Activated CD4-positive, alpha-beta T cell treated with anti-CD3 and anti-CD28 coated beads, Interleukin-2, amount 10 ng/mL, durations not matched to agents 24 days and 14 days (primary cell): ENCODE measurements at regions not wholly inside any gene's neighbourhood (a gene's known extent, or its start where the extent isn't known, plus 50 kb on each side); places are given as distances from the start of the nearest gene placed in this dataset.
"Not testable (repeated sequence)": the region's sequence is repeated elsewhere in the genome, so short reads cannot be mapped to it uniquely, and the experiment has no call there.

Experiments
- DNase-seq: peaks from one replicate; pipeline ENCODE4 v3.0.0; 2022
- H3K27ac Mint-ChIP-seq: one replicate; pipeline ENCODE4 v1.8.0; 2022; ENCODE audit warnings: mild to moderate bottlenecking, mixed read lengths
- H3K27me3 Mint-ChIP-seq: one replicate; pipeline ENCODE4 v1.8.0; 2022; ENCODE audit warnings: mixed read lengths
- H3K36me3 Mint-ChIP-seq: one replicate; pipeline ENCODE4 v1.8.0; 2022; ENCODE audit warnings: low read depth, mild to moderate bottlenecking, mixed read lengths
- H3K4me1 Mint-ChIP-seq: one replicate; pipeline ENCODE4 v1.8.0; 2021; ENCODE audit warnings: mixed read lengths
- H3K4me3 Mint-ChIP-seq: one replicate; pipeline ENCODE4 v1.8.0; 2022; ENCODE audit warnings: mild to moderate bottlenecking, moderate library complexity, mixed read lengths
- H3K9me3 Mint-ChIP-seq: one replicate; pipeline ENCODE4 v1.8.0; 2021; ENCODE audit warnings: mixed read lengths
- intact Hi-C: fragments of 100-400 bp; cut with micrococcal nuclease; formaldehyde crosslinking; loops from one replicate; pipeline ENCODE4 v1.15.1; 2023

DNA sequence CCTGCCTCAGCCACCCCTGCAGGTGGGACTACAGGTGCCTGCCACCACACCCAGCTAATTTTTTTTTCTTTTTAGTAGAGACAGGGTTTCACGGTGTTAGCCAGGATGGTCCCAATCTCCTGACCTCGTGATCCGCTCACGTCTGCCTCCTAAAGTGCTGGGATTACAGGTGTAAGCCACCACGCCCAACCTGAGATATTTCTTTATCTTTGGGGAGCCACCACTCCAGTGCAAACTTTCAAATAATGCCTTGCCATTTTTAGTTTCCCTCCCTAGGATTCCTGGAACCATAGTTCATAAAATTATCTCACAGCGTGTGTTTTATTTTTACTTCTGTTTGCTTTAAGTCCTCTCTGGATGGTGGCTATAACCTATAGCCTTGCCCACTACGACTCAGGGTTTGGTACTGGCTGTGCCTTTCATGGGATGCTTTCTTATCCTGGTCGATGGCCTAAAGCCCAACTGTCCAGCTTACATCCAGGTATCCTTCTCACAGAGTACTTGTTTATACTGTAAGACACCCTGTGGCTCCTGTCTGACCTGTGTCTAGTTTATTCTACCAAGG, 374.7 kb upstream of the NPAP1 start:
- H3K9me3 Mint-ChIP-seq, intact Hi-C loops, H3K27ac Mint-ChIP-seq, H3K4me1 Mint-ChIP-seq, DNase-seq, H3K4me3 Mint-ChIP-seq, H3K27me3 Mint-ChIP-seq, H3K36me3 Mint-ChIP-seq: not testable (repeated sequence)

- DNase-seq, H3K27me3 Mint-ChIP-seq, H3K36me3 Mint-ChIP-seq, H3K4me1 Mint-ChIP-seq, H3K27ac Mint-ChIP-seq, H3K9me3 Mint-ChIP-seq, H3K4me3 Mint-ChIP-seq, intact Hi-C loops: not testable (repeated sequence)
Observed at GRCh38 chr15:24301999-24302398, 373.6 kb upstream of the NPAP1 start.

DNA sequence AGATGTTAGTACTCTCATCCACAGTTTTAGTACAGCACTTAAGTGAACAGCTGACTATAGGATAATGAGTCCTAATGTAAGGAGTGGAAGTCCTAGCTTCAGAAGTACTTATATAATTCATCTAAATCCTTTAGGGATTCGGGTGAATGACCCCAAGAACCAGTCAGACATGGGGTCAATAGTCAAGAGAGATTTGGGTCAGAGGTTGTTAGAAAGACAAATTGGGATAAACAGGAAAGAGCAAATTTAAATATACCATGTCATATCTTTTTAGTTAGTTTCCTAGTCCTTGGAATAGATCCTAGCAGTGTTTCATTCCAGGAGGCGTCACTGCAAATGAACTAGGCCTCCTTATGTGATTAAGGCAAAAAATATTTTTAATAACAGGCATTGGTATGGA, 370.8 kb upstream of the NPAP1 start:
- H3K4me1 Mint-ChIP-seq, H3K36me3 Mint-ChIP-seq, H3K4me3 Mint-ChIP-seq, H3K27me3 Mint-ChIP-seq, H3K9me3 Mint-ChIP-seq, H3K27ac Mint-ChIP-seq, DNase-seq, intact Hi-C loops: not testable (repeated sequence)

- H3K36me3 Mint-ChIP-seq, DNase-seq, H3K27ac Mint-ChIP-seq, H3K4me3 Mint-ChIP-seq, H3K27me3 Mint-ChIP-seq, H3K4me1 Mint-ChIP-seq, intact Hi-C loops, H3K9me3 Mint-ChIP-seq: not testable (repeated sequence)
Observed at GRCh38 chr15:24305643-24306042, 369.9 kb upstream of the NPAP1 start.

DNA sequence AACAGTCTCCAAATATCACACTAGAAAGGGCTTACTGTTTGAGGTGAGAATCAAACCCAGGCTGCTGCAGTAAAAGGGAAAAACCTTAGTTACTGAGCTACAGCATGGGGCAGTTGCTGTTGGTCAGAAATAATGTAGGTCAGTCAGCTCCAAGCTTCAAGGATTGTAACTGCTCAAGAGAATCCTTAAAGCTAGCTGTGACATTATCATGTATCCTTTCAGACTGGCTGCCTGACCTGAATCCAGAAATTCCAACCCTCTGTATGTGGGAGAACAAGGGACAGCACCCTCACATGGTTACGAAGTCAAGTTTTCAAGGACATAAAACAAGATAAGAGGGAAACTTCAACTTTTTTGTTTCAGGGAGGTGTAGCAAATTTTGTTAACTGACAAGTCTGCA, 365.9 kb upstream of the NPAP1 start:
- H3K4me3 Mint-ChIP-seq, intact Hi-C loops, DNase-seq, H3K9me3 Mint-ChIP-seq, H3K27ac Mint-ChIP-seq, H3K4me1 Mint-ChIP-seq, H3K36me3 Mint-ChIP-seq, H3K27me3 Mint-ChIP-seq: not testable (repeated sequence)

DNA sequence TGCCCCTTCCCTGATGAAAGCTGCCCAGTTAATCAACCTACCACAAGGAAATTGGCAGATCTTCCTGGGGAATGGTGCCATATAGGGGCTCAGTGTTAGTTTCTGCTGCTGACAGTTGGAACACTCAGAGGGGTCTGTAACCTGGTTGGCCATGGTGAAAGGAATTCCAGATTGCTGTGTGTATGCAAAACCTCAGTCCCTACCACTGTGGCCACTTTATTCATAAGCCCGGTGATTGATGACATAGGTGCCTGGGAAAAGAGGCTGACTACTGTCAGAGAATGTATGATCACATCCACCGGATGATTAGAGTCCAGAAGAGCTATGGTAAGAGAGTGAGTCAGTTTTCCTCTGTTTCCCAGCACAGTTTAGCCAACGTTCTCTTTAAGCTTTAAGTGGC, 363.9 kb upstream of the NPAP1 start:
- H3K4me1 Mint-ChIP-seq, H3K36me3 Mint-ChIP-seq, intact Hi-C loops: not testable (repeated sequence)

DNA sequence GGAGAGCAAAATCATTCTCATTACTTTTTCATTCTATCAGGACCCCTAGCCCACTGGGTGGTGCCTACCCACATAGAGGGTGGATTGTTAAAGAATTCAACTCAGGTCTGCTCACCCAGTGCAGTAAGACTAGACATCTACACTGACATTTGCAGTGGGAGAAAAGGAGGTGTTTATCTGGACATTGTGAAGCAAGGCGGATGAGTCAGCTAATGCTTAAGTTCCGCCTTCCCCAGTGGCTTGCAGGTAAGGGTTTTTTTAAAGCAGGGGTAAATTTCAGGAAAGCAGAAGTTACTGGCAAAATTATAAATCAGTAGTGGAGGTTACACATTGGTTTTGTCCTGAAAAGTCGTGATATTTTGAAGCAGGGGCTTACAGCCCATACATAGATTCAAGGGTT, 359.2 kb upstream of the NPAP1 start:
- intact Hi-C loops, H3K27me3 Mint-ChIP-seq, H3K36me3 Mint-ChIP-seq, H3K9me3 Mint-ChIP-seq, H3K4me3 Mint-ChIP-seq, H3K27ac Mint-ChIP-seq, H3K4me1 Mint-ChIP-seq, DNase-seq: not testable (repeated sequence)

More for the DNA sequence above, 363.9 kb upstream of the NPAP1 start:
- not testable (repeated sequence) for H3K9me3 Mint-ChIP-seq, DNase-seq, H3K27me3 Mint-ChIP-seq, H3K27ac Mint-ChIP-seq, H3K4me3 Mint-ChIP-seq

GRCh38 chr15:24318981-24319380, 356.6 kb upstream of the NPAP1 start:
- Mint-ChIP-seq H3K27me3 (no peaks in the 10 kb centered on the region), H3K4me3 (no peak overlapping the region), H3K9me3 (no peaks in the 10 kb centered on the region), H3K4me1 (no peaks in the 10 kb centered on the region), H3K36me3 (no peaks in the 10 kb centered on the region), H3K27ac (no peak overlapping the region)
- intact Hi-C loops: no loop called here
- no peak for DNase-seq

DNA sequence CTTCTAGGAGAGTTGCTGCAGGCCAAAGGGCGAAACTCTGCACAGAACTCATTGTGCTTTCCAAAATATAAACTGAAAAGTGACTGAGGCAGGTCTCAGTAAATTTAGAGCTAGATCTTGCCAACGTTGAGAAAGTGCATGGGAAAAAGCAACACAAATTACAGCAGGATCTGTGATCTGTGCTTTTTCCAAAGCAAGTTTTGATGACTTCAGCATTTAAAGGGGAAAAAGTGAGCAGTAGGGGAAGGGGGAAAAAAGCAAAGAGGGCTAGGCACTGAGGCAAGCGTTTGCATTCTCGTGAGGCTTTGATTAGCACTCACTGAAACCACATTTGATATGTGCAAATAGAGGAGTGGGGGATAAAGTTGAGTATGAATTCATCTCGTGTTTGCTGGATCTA, 351.5 kb upstream of the NPAP1 start:
- H3K27me3 Mint-ChIP-seq, H3K9me3 Mint-ChIP-seq, H3K27ac Mint-ChIP-seq, intact Hi-C loops, DNase-seq, H3K4me3 Mint-ChIP-seq, H3K36me3 Mint-ChIP-seq, H3K4me1 Mint-ChIP-seq: not testable (repeated sequence)

- intact Hi-C loops, H3K4me3 Mint-ChIP-seq: not testable (repeated sequence)
Observed at GRCh38 chr15:24326513-24326912, 349.1 kb upstream of the NPAP1 start.

GRCh38 chr15:24331964-24332363, 343.6 kb upstream of the NPAP1 start:
- H3K9me3 Mint-ChIP-seq, H3K27ac Mint-ChIP-seq, H3K27me3 Mint-ChIP-seq, H3K4me3 Mint-ChIP-seq, H3K4me1 Mint-ChIP-seq, intact Hi-C loops, DNase-seq, H3K36me3 Mint-ChIP-seq: not testable (repeated sequence)

More at GRCh38 chr15:24326513-24326912, 349.1 kb upstream of the NPAP1 start:
- H3K4me1 Mint-ChIP-seq, H3K9me3 Mint-ChIP-seq, H3K27ac Mint-ChIP-seq, H3K27me3 Mint-ChIP-seq, H3K36me3 Mint-ChIP-seq, DNase-seq: not testable (repeated sequence)

DNA sequence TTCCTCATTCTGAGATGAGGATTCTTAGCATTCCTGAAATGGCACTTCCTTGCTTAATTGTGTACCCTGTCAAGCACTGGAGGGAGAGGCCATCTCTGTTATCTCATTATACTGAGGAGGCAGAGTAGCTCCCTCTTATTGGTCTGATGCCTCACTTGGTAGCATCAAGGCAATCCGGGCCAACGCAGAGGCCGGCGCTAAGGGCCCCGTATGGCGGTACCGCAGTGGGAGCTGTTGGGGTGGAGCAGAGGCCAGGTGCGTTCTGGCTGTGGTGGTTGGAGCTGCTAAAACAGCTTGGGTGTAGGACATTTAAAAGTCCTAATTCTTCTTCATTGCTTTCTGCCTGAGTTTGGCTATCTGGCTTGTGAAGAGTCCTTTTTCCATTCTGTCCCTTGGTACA, 333.7 kb upstream of the NPAP1 start:
- H3K4me1 Mint-ChIP-seq, H3K27ac Mint-ChIP-seq, intact Hi-C loops, H3K36me3 Mint-ChIP-seq, H3K27me3 Mint-ChIP-seq, DNase-seq, H3K4me3 Mint-ChIP-seq: not testable (repeated sequence)
- H3K9me3 Mint-ChIP-seq: peaks cover 13% of the 10 kb centered on the region

- H3K4me3 Mint-ChIP-seq, H3K9me3 Mint-ChIP-seq, H3K27ac Mint-ChIP-seq, DNase-seq, H3K4me1 Mint-ChIP-seq, intact Hi-C loops, H3K27me3 Mint-ChIP-seq, H3K36me3 Mint-ChIP-seq: not testable (repeated sequence)
Observed at GRCh38 chr15:24352777-24353176, 322.8 kb upstream of the NPAP1 start.

- intact Hi-C loops, H3K4me3 Mint-ChIP-seq, DNase-seq, H3K27me3 Mint-ChIP-seq, H3K27ac Mint-ChIP-seq, H3K36me3 Mint-ChIP-seq, H3K4me1 Mint-ChIP-seq: not testable (repeated sequence)
- peaks cover 22% of the 10 kb centered on the region for H3K9me3 Mint-ChIP-seq
Observed at GRCh38 chr15:24381103-24381502, 294.5 kb upstream of the NPAP1 start.

- H3K27ac Mint-ChIP-seq, DNase-seq, H3K9me3 Mint-ChIP-seq, intact Hi-C loops, H3K4me1 Mint-ChIP-seq, H3K27me3 Mint-ChIP-seq, H3K4me3 Mint-ChIP-seq, H3K36me3 Mint-ChIP-seq: not testable (repeated sequence)
Observed at GRCh38 chr15:24385258-24385657, 290.3 kb upstream of the NPAP1 start.
